ENCODE measurements at regions not wholly inside any gene's neighbourhood (a gene's known extent, or its start where the extent isn't known, plus 50 kb on each side); places are given as distances from the start of the nearest gene placed in this dataset.

GRCh38 chr1:39107341-39108290 lies 81.5 kb downstream of the NDUFS5 start:
- Histone ChIP-seq H3K36me3 (ENCODE audit: control insufficient read depth in 4 of 4, insufficient read depth in 4 of 4, low read length in 4 of 4) (no peaks in the 10 kb centered on the region), H3K27me3 (ENCODE audit: control insufficient read depth in 3 of 3, insufficient read depth in 3 of 3, low read length in 2 of 3) (no peaks in the 10 kb centered on the region), H3K9ac (ENCODE audit: insufficient read depth in 1 of 2, low read length in 2 of 2) (peak overlapping the region; percentile 30 to 84), H3K9me3 (ENCODE audit: control insufficient read depth in 4 of 4, insufficient read depth in 3 of 4, low read length in 3 of 4) (no peaks in the 10 kb centered on the region), H3K4me1 (ENCODE audit: control insufficient read depth in 5 of 5, insufficient read depth in 5 of 5, low read length in 5 of 5) (peaks cover 11 to 59% (median 36%) of the 10 kb centered on the region in 5 donors), H3K4me3 (peak overlapping the region; percentile 40), H3K27ac (ENCODE audit: low read depth in 1 of 2, low read length in 1 of 2) (peak overlapping the region; percentile 57 to 86)
- TF ChIP-seq CTCF (IDR thresholded peaks at IDR 0.05; ENCODE audit: control extremely low read depth, extremely low read depth), result no peak
- DNase-seq (peak; percentile 49 to 81 (median 78)), ATAC-seq (ENCODE audit: insufficient read depth, low FRiP score) (no peak)
- WGBS, 2 donors, result 36 to 60% methylated on average over 8 of the region's 8 CpGs

GRCh38 chr1:39109644-39110043 lies 83.5 kb downstream of the NDUFS5 start:
- Histone ChIP-seq H3K36me3 (ENCODE audit: control insufficient read depth in 4 of 4, insufficient read depth in 4 of 4, low read length in 4 of 4) (no peaks in the 10 kb centered on the region), H3K4me3 (no peak overlapping the region), H3K4me1 (ENCODE audit: control insufficient read depth in 5 of 5, insufficient read depth in 5 of 5, low read length in 5 of 5) (peaks cover 11 to 46% (median 34%) of the 10 kb centered on the region in 5 donors), H3K27ac (ENCODE audit: low read depth in 1 of 2, low read length in 1 of 2) (no peak overlapping the region), H3K27me3 (ENCODE audit: control insufficient read depth in 3 of 3, insufficient read depth in 3 of 3, low read length in 2 of 3) (no peaks in the 10 kb centered on the region), H3K9me3 (ENCODE audit: control insufficient read depth in 4 of 4, insufficient read depth in 3 of 4, low read length in 3 of 4) (no peaks in the 10 kb centered on the region), H3K9ac (ENCODE audit: insufficient read depth in 1 of 2, low read length in 2 of 2) (no peak overlapping the region)
- 73 to 85% methylated on average over 2 of the region's 2 CpGs for WGBS, 2 donors
- DNase-seq (no peak), ATAC-seq (ENCODE audit: insufficient read depth, low FRiP score) (no peak)
- no peak for TF ChIP-seq CTCF (IDR thresholded peaks at IDR 0.05; ENCODE audit: control extremely low read depth, extremely low read depth)

GRCh38 chr1:39110325-39110851 lies 84.2 kb downstream of the NDUFS5 start:
- H3K9ac ChIP-seq (ENCODE audit: insufficient read depth in 1 of 2, low read length in 2 of 2), result peak overlapping the region in 1 of 2 donors; percentile 53
- TF ChIP-seq CTCF (IDR thresholded peaks at IDR 0.05; ENCODE audit: control extremely low read depth, extremely low read depth), result no peak
- H3K9me3 ChIP-seq (ENCODE audit: control insufficient read depth in 4 of 4, insufficient read depth in 3 of 4, low read length in 3 of 4), result no peaks in the 10 kb centered on the region
- peaks cover 8 to 44% (median 37%) of the 10 kb centered on the region in 5 donors for H3K4me1 ChIP-seq (ENCODE audit: control insufficient read depth in 5 of 5, insufficient read depth in 5 of 5, low read length in 5 of 5)
- ATAC-seq (ENCODE audit: insufficient read depth, low FRiP score), result peak; percentile 44
- no peak overlapping the region for H3K4me3 ChIP-seq
- no peaks in the 10 kb centered on the region for H3K27me3 ChIP-seq (ENCODE audit: control insufficient read depth in 3 of 3, insufficient read depth in 3 of 3, low read length in 2 of 3)
- no peaks in the 10 kb centered on the region for H3K36me3 ChIP-seq (ENCODE audit: control insufficient read depth in 4 of 4, insufficient read depth in 4 of 4, low read length in 4 of 4)
- H3K27ac ChIP-seq (ENCODE audit: low read depth in 1 of 2, low read length in 1 of 2), result peak overlapping the region in 1 of 2 donors; percentile 79
- 27 to 58% methylated on average over 3 of the region's 3 CpGs for WGBS, 2 donors
- DNase-seq, result peak in 2 of 3 donors; percentile 60 to 70

All from lung (tissue), 11 donors.